ENCODE measurements at regions not wholly inside any gene's neighbourhood (a gene's known extent, or its start where the extent isn't known, plus 50 kb on each side); places are given as distances from the start of the nearest gene placed in this dataset.

GRCh38 chr11:79564288-79564925, 123.6 kb upstream of the TENM4 start:
- no peak for DNase-seq (ENCODE audit: low spot score)

GRCh38 chr11:79561496-79561895, 120.7 kb upstream of the TENM4 start:
- no peak for DNase-seq (ENCODE audit: low spot score)

- no peak for DNase-seq (ENCODE audit: low spot score)
These were observed 110.0 kb upstream of the TENM4 start for GRCh38 chr11:79550809-79551208.

- no peak for DNase-seq (ENCODE audit: low spot score)
These were observed 106.4 kb upstream of the TENM4 start for GRCh38 chr11:79547256-79547655.

GRCh38 chr11:79546351-79546750, 105.5 kb upstream of the TENM4 start:
- DNase-seq (ENCODE audit: low spot score) = no peak

- DNase-seq (ENCODE audit: low spot score) = no peak
These were observed 103.5 kb upstream of the TENM4 start for GRCh38 chr11:79544361-79544760.

GRCh38 chr11:79543101-79543500, 102.3 kb upstream of the TENM4 start:
- DNase-seq (ENCODE audit: low spot score) = no peak

GRCh38 chr11:79541466-79541865, 100.6 kb upstream of the TENM4 start:
- DNase-seq (ENCODE audit: low spot score) = no peak

GRCh38 chr11:79538775-79539174, 97.9 kb upstream of the TENM4 start:
- DNase-seq (ENCODE audit: low spot score) = no peak

- DNase-seq (ENCODE audit: low spot score) = no peak
These were observed 95.5 kb upstream of the TENM4 start for GRCh38 chr11:79536155-79536917.

- DNase-seq (ENCODE audit: low spot score) = no peak
These were observed 94.8 kb upstream of the TENM4 start for GRCh38 chr11:79535606-79536005.

- DNase-seq (ENCODE audit: low spot score) = no peak
These were observed 84.4 kb upstream of the TENM4 start for GRCh38 chr11:79525257-79525656.

GRCh38 chr11:79522626-79523025, 81.8 kb upstream of the TENM4 start:
- no peak for DNase-seq (ENCODE audit: low spot score)

GRCh38 chr11:79520086-79520485, 79.3 kb upstream of the TENM4 start:
- DNase-seq (ENCODE audit: low spot score) = no peak

- DNase-seq (ENCODE audit: low spot score) = no peak
These were observed 75.0 kb upstream of the TENM4 start for GRCh38 chr11:79515781-79516180.

GRCh38 chr11:79514695-79515094, 73.9 kb upstream of the TENM4 start:
- no peak for DNase-seq (ENCODE audit: low spot score)

GRCh38 chr11:79514290-79514689, 73.5 kb upstream of the TENM4 start:
- DNase-seq (ENCODE audit: low spot score) = no peak

- DNase-seq (ENCODE audit: low spot score) = no peak
These were observed 72.1 kb upstream of the TENM4 start for GRCh38 chr11:79512706-79513469.

- DNase-seq (ENCODE audit: low spot score) = no peak
These were observed 70.1 kb upstream of the TENM4 start for GRCh38 chr11:79510960-79511359.

GRCh38 chr11:79508461-79508860, 67.6 kb upstream of the TENM4 start:
- no peak for DNase-seq (ENCODE audit: low spot score)

- no peak for DNase-seq (ENCODE audit: low spot score)
These were observed 66.9 kb upstream of the TENM4 start for GRCh38 chr11:79507706-79508105.

- no peak for DNase-seq (ENCODE audit: low spot score)
These were observed 66.0 kb upstream of the TENM4 start for GRCh38 chr11:79506734-79507344.

- DNase-seq (ENCODE audit: low spot score) = no peak
These were observed 65.3 kb upstream of the TENM4 start for GRCh38 chr11:79506124-79506523.

Measured in SW480 (cell line).